Globus pallidus (tissue), 1 donor: ENCODE measurements at regions not wholly inside any gene's neighbourhood (a gene's known extent, or its start where the extent isn't known, plus 50 kb on each side); places are given as distances from the start of the nearest gene placed in this dataset.

Source experiments
- DNase-seq: peaks from one replicate; pipeline ENCODE4 v3.0.0-alpha.2; 2015; ENCODE audit warnings: low spot score

DNA sequence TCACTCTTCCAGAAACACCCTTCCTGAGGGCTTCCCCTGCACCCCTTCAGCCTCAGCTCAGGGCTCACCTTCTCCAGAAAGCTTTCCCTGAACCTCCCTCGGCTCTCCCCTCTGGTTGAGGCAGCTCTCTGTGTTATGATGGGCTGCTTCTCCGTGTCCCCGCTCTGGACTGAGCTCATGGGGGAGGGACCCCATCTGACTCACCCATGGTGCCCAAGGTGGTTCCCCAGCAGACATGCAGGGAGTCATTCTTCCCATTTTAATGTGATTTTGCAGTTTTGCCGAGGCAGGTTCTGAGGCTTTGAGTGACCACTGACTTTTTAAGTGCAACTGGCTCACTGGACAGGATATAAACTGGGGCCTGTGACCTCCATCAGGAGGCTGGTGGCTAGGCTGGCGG lies 495.1 kb downstream of the TBC1D22A start:
- DNase-seq: no peak

DNA sequence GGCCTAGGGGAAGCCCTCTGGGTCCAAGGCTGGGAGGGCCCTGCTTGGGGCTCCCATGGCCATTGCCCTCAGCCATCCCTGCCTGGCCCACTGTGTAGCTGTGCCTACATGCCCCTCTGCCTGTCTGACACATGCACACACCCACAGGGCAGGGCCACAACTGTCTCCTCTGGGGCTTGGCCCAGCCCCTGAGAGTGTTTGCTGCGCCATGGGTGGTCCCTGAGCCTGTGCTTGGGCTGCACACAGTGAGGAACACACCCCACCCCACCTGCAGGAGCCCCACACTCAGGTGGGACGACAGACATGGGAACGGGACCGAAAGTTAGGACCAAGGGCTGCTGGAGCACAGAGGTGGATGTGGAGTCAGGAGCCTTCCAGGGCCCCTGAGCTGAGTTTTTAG lies 489.5 kb downstream of the TBC1D22A start:
- no peak for DNase-seq

- DNase-seq: no peak
Observed at GRCh38 chr22:47250995-47251765, 488.7 kb downstream of the TBC1D22A start.

GRCh38 chr22:47249370-47249928 lies 487.0 kb downstream of the TBC1D22A start:
- DNase-seq: no peak

GRCh38 chr22:47248925-47249324 lies 486.5 kb downstream of the TBC1D22A start:
- no peak for DNase-seq

GRCh38 chr22:47247579-47248240 lies 485.3 kb downstream of the TBC1D22A start:
- DNase-seq: no peak

DNA sequence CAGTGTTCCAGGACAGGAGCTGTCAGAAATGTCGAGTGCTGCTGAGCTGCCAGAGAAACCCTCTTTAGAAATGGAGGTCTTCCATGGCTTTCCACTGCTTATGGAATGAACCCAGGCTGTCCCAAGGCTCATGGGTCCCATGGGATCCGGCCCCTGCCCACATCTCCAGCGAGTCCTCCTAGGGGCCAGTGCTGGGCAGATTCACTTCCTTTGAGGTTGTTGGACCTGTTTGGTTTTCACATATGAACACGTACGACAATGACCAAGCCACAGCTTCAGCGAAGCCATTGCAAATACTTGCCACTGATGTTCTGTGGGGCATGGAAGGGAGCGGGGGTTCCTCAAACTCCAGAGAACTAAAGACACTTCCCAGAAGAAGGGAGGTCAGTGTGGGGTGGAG lies 483.3 kb downstream of the TBC1D22A start:
- DNase-seq: no peak

DNA sequence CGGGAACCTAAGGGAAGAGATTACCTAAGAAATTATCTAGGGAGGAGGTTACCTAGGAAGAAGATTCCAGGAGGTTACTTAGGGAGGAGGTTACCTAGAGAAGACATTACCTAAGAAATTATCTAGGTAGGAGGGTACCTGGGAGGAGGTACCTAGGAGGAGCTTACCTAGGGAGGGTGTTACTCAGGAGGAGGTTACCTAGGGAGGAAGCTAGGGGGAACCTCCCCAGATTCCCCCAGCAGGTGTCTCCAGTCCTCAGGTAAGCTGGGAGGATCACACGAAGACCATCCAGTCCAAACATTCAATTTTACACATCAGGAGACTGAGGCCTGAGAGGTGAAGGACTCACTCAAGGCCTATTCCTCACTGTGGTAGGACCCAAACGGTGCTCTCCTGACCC lies 482.8 kb downstream of the TBC1D22A start:
- no peak for DNase-seq

DNA sequence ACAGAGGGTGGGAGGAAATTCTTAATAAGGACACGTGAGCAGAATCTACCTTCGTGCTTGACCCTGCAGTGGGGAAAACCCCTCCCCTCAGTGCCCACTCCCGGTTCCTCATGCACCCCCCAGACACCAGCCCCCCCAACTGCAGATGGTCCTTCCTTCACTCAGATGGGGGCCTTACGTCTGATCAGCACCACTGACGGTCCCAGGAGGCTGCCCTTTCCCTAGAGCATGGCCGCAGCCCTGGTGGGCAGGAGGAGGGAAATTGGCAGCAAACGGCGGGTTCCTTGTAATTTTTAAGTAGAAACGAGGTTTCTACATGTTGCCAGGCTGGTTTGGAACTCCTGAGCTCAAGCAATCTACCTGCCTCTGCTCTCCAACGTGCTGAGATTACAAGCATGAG lies 477.7 kb downstream of the TBC1D22A start:
- DNase-seq: no peak

GRCh38 chr22:47239474-47239860 lies 477.0 kb downstream of the TBC1D22A start:
- no peak for DNase-seq

- no peak for DNase-seq
Observed at GRCh38 chr22:47238690-47239473, 476.4 kb downstream of the TBC1D22A start.

DNA sequence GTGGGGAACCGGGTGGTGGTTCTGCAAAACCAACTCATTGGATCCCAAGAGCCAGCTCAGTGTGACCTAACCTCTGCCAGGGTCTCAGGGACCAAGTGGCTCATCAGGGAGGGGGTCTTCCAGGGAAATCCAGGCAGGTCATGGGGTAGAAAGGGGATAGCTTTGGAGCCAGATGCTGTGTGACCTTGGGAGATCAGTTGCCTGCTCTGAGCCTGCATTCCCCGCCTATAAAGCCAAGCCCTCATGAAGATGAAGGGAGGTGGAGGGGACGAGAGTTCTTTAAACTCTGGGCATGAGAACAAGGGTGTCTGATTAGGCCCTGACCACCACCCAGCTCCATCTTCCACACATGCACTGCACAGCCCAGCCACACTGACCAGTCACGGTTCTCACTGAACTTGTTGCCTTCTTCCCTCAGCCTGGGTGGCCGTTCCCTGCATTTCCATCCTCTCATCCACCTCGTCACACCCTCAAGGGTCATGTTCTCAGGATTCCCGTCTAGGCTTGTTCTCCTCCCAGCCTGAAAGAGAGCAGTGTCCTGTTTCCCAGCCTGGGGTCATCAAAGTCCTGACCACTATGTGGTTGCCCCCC lies 475.5 kb downstream of the TBC1D22A start:
- no peak for DNase-seq

GRCh38 chr22:47236718-47237117 lies 474.3 kb downstream of the TBC1D22A start:
- DNase-seq: no peak

DNA sequence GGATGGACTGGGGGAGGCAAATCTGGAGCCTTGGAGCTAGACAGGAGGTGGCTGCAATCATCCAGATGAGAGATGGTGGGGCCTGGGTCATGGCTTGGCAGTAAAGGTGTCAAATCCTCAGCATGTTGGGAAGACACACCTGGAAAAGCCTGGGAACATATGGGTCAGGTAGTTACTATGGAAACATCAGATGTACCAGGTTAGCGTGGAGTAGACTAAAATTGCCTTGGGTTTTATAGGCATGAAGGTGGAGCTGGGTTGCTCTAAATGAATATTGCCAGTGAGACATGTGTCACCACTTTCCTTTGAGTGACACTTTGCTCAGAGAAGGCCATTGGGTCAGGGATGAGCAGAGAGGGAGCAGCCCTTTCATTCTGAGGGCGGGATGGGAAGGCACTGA lies 473.7 kb downstream of the TBC1D22A start:
- no peak for DNase-seq

- DNase-seq: no peak
Observed at GRCh38 chr22:47233316-47234243, 471.1 kb downstream of the TBC1D22A start.

- no peak for DNase-seq
Observed at GRCh38 chr22:47232753-47233152, 470.3 kb downstream of the TBC1D22A start.

DNA sequence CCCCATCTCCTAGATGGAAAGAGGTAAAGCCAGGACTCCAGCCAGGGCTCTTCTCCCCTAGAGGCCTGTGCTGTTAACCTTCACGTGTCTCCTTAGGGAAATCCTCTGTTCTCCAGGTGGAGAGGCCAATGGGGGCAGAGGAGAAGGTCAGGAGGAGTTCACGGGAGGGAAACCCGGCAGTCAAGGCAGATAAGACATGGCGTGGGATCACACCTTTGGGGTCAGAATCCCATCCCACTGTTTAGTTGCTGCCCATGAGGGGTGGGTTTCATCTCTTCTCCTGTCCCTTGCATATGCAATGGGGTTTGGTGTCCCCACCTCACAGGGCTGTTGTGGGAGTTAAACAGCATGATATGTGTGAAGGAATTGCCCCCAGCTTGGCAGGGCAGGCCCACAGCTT lies 469.7 kb downstream of the TBC1D22A start:
- no peak for DNase-seq

DNA sequence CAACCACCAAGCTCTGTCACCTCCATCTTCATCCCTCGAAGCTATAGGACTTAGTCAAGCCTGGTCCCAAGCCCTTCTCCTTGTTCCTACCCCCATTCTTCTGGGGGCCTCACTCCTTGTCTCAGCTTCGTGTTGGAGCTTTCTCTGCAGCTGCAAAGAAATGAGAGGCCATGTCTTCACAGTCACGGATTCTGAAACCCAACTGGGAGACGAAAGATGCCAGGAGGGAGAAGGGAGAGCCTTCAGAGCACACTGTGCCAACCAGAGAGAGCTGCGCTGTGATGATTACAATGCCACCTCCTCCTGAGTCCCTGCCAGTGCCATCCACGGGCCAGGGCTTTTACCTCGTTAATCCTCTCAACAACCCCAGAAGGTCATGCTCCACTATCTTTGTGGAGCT lies 469.3 kb downstream of the TBC1D22A start:
- DNase-seq: no peak

DNA sequence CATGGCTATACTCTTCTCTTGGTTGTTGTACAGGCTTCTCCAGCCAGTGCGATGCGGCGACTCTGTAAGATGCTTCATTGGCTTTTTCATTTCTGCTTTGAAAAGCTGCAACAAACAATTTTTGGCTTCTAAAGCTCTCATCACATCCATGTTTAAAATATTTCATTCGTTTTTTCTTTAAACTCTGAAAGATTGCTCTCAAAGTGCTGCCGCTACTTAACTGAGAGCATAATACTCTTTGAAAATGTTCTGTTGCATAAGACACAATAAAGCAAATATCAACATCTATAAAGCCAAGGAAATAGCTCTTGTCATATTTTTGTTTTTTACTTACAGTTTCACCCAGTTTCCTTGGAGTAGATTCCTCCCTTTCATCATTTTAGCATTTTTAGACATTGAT lies 468.3 kb downstream of the TBC1D22A start:
- DNase-seq: no peak

DNA sequence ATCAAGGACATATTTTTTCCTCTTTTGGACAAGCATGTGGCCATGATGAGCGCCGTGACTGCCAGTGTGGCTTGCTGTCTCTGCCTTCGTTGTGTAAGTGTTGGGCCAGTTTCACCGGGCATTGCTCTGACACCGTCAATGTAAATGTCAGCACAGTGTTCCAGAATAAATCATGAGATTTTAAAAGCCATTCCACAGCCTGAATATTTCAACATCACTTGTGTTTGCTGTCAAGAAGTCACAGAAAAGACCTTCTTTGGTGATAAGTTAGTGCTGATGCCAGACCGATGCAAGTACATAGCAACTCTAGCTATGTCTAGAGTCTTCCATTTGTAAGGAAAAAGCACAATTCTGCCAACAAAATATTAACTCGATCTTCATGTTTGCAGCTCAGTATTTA lies 467.8 kb downstream of the TBC1D22A start:
- DNase-seq: no peak

- DNase-seq: no peak
Observed at GRCh38 chr22:47228767-47229166, 466.3 kb downstream of the TBC1D22A start.
